IPS DF 6.9 (cell line): ENCODE measurements at regions not wholly inside any gene's neighbourhood (a gene's known extent, or its start where the extent isn't known, plus 50 kb on each side); places are given as distances from the start of the nearest gene placed in this dataset.

Source experiments
- DNase-seq: peaks from one replicate; pipeline ENCODE4 v3.0.0-alpha.2; 2013; ENCODE audit warnings: low read depth, low spot score
- H3K27ac ChIP-seq: one replicate; pipeline ENCODE4 v1.5.1; 2013; ENCODE audit warnings: low read length, control low read depth
- H3K27me3 ChIP-seq: 2 replicates; pipeline ENCODE4 v1.6.1; 2013; ENCODE audit warnings: mild to moderate bottlenecking, low read length; ENCODE audit not compliant: control insufficient read depth, insufficient read depth
- H3K36me3 ChIP-seq: 2 replicates; pipeline ENCODE4 v1.6.1; 2013; ENCODE audit warnings: low read length; ENCODE audit not compliant: control insufficient read depth, insufficient read depth
- H3K4me1 ChIP-seq: 2 replicates; pipeline ENCODE4 v1.6.1; 2013; ENCODE audit warnings: low read length; ENCODE audit not compliant: control insufficient read depth, insufficient read depth
- H3K4me3 ChIP-seq: 2 replicates; pipeline ENCODE4 v1.5.1; 2013; ENCODE audit warnings: mild to moderate bottlenecking, low read length
- H3K9me3 ChIP-seq: 2 replicates; pipeline ENCODE4 v1.6.1; 2013; ENCODE audit warnings: low read length, inconsistent platforms; ENCODE audit not compliant: control insufficient read depth, insufficient read depth
- WGBS: extraction: QIAGEN DNeasy Blood & Tissue Kit; methylation state at CpG from one replicate; pipeline ENCODE4 v1.1.7; 2013; ENCODE audit warnings: mixed read lengths, missing lambda C conversion rate; ENCODE audit not compliant: insufficient read length, insufficient coverage; 5-methylcytosine and 5-hydroxymethylcytosine counted together

DNA sequence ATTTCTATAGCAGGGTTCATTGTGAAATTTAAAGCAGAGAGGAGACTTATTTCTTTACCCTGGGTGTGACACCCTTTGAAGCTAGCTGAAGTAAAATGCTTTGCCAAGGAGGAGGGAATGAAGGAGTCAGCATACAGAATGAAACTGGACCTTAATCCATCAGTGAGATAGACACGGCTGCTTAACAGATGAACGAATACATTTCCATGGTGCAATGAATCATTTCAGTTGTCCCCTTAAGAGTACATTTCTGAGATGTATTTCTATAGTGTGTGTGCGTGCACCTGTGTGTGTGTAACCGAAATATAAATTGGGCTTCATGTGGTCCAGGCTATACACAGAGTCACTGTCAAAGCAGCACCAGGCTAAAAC lies 73.8 kb upstream of the CD93 start:
- H3K27ac ChIP-seq, result no peak overlapping the region
- H3K4me1 ChIP-seq, result 0 out of 2 replicates have a peak, but pooled peaks cover 3% of the 10 kb centered on the region
- no peaks in the 10 kb centered on the region for H3K36me3 ChIP-seq
- H3K9me3 ChIP-seq, result no peaks in the 10 kb centered on the region
- WGBS, result no CpG with 5 or more reads among the region's 4 CpGs
- H3K27me3 ChIP-seq, result no peaks in the 10 kb centered on the region
- H3K4me3 ChIP-seq, result no peak overlapping the region
- DNase-seq, result no peak

DNA sequence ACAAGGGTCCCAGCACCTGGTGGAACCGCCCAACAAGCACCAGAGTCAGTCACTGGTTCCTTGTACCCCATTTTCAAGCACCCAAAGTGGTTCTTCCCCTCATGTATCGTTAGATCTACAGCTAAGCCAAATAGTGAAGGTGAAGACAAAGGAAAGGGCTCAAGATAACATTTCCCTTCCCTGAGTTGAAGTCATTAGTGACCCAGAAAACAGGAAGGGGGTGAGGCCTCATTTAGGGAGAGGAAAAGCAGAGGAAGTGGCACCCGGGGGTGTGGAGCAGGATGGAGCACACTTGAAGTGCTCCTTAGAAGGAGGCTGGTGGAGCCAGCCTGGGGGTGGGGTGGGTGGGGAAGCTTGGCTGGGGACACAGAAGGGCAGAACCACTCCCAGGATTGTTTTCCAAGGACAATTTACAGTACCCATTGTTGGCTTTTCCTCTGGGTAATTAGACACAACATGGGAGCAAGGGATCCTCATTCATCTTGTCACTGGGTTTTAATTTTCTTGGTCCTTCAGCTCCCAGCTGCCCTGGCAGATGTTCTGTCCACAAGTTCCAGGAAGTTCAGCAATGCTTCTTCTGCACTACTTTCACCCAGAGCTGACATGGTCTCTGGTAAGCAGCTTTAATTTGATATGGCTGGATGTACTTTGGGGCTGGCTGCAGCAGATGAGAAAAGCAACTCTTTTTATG lies 73.3 kb upstream of the CD93 start:
- no peak overlapping the region for H3K27ac ChIP-seq

DNA sequence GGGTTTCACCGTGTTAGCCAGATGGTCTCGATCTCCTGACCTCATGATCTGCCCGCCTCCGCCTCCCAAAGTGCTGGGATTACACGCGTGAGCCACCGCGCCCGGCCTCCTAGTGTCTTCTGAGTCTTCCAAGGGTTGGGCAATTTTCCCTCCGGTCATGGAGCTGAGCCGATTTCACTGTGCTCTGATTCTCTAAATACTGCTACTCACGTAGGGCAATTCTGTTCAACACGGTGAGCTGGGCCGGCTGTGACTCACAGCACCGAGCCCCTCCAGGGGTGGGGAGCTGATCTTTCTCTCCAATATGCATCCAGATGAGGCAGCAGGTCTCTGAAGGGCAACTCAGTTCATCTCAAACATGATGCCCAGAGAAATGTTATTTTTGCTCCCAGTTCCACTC lies 71.6 kb upstream of the CD93 start:
- H3K36me3 ChIP-seq, result no peaks in the 10 kb centered on the region
- WGBS, result no CpG with 5 or more reads among the region's 15 CpGs
- H3K9me3 ChIP-seq, result no peaks in the 10 kb centered on the region
- H3K4me3 ChIP-seq, result no peak overlapping the region
- H3K4me1 ChIP-seq, result 0 out of 2 replicates have a peak, but pooled peaks cover 3% of the 10 kb centered on the region
- no peak overlapping the region for H3K27ac ChIP-seq
- no peak for DNase-seq
- no peaks in the 10 kb centered on the region for H3K27me3 ChIP-seq

More for the DNA sequence above, 73.3 kb upstream of the CD93 start:
- H3K36me3 ChIP-seq, result no peaks in the 10 kb centered on the region
- no peak overlapping the region for H3K4me3 ChIP-seq
- no peak for DNase-seq
- H3K27me3 ChIP-seq, result no peaks in the 10 kb centered on the region
- H3K4me1 ChIP-seq, result 0 out of 2 replicates have a peak, but pooled peaks cover 3% of the 10 kb centered on the region
- no peaks in the 10 kb centered on the region for H3K9me3 ChIP-seq
- no CpG with 5 or more reads among the region's 3 CpGs for WGBS

DNA sequence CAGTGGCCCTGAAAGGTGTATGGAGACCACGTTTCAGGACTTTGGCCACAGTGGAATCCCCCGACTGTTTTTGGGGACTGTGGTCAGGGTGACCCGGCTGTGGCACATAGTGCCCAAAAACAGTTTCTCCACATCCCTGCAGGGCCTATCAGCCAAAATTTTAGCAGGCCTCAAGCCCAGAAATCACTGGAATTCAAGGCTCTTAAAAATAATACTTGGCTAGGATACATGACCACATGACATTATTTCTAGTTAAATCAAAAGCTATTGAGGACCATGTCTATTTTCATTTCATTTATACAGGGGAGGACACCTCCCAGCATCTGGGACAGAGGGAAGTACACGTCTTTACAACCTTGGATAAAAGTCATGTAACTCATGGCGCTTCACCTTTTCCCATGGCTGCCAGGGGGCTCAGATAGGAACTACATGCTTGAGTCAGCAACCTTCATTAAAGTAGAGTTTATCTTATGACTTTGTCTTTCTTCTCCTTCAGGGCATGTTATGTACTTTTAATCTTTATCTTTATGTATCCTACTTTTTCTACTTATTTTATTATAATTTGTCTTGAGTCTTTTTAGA lies 70.8 kb upstream of the CD93 start:
- 0 out of 2 replicates have a peak, but pooled peaks cover 3% of the 10 kb centered on the region for H3K4me1 ChIP-seq
- H3K9me3 ChIP-seq, result no peaks in the 10 kb centered on the region
- no CpG with 5 or more reads among the region's 5 CpGs for WGBS
- no peak overlapping the region for H3K27ac ChIP-seq
- H3K36me3 ChIP-seq, result no peaks in the 10 kb centered on the region
- no peak for DNase-seq
- H3K27me3 ChIP-seq, result no peaks in the 10 kb centered on the region
- H3K4me3 ChIP-seq, result no peak overlapping the region

DNA sequence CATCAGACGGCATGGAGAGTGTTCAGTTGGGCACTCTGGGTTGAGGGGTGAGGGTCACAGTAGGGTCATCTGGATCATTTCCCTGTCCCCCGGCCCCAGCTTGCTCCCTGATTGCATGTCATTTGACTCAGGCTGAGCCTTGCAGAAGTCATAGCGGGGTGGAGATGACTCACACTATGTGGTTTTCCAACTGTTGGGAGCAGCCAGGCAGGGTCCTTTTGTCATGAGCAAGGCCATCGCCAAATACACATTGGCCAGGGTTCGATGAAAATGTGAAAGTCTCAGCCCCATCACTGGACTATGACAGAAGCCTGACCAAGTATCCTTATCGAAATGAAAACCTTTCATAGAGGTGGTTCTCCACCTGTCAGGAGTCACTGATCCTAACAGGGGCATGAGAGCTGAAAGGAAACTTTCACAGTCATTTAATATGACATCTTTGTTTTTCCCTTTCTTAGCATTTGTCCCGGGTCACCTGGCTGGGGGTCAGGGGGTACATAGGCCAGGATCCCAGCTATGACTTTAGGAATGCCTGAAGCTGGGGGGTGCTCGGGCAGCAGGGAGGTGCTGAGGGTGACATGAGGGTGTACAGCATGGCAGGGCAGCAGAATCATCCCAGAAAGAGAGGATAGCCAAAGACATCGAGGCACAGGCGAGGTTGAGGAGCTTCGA lies 70.2 kb upstream of the CD93 start:
- no peaks in the 10 kb centered on the region for H3K9me3 ChIP-seq
- no peaks in the 10 kb centered on the region for H3K27me3 ChIP-seq
- no CpG with 5 or more reads among the region's 11 CpGs for WGBS
- no peaks in the 10 kb centered on the region for H3K36me3 ChIP-seq
- no peak for DNase-seq
- no peak overlapping the region for H3K4me3 ChIP-seq
- H3K27ac ChIP-seq, result no peak overlapping the region
- peaks cover 4% of the 10 kb centered on the region; the same call in 1 of the 2 replicates for H3K4me1 ChIP-seq

DNA sequence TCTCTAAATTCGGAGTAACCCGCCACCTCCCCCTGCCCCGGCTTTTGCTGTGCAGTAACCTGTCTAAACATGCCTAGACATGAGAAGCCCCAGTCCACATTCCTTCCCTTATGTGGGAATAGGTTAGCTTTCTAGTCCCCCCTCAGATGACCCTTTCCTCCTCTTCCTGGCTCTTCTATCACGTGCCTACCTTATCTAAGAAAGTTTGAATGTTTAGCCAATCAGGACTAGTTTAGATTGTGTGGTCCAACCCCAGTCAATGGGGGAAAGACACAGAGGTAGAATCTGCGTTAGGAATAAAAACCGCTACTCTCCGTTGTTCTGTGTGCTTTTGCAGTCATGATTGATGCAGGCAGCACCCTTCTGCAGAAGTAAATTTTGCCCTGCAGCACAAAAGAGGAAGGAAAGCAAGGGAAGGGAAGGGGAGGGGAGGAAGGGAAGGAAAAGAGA lies 69.0 kb upstream of the CD93 start:
- no peaks in the 10 kb centered on the region for H3K27me3 ChIP-seq
- H3K4me3 ChIP-seq, result no peak overlapping the region
- no peaks in the 10 kb centered on the region for H3K36me3 ChIP-seq
- no peak overlapping the region for H3K27ac ChIP-seq
- peaks cover 1% of the 10 kb centered on the region; the same call in 1 of the 2 replicates for H3K4me1 ChIP-seq
- DNase-seq, result no peak
- no peaks in the 10 kb centered on the region for H3K9me3 ChIP-seq
- WGBS, result no CpG with 5 or more reads among the region's 7 CpGs

DNA sequence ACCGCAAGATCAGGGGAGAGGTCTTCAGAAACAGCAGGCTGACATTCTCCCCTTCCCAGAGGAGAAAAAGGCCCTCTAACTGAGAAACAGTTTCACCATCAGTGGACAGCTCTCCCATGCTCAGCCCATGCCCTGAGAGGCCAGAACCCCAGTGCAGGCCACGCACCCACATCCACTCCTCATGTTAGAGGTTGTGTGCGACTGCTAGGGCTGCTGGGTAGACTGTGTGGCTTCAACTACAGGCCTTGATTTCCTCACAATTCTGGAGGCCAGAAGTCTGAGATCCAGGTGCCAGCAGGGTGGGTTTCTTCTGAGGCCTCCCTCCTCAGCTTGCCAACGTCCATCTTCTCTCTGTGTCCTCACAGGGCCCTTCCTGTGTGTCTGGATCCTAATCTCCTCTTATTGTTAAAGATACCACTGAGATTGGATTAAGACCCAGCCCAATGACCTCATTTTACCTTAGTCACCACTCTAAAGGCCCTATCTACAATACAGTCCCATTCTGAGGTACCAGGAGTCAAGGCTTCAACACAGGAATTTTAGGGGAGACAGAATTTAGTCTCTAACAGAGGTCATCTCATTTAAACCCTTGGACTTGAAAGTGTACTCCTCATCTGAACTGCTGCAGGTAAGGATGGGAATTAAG lies 67.7 kb upstream of the CD93 start:
- peaks cover 1% of the 10 kb centered on the region; the same call in 1 of the 2 replicates for H3K4me1 ChIP-seq
- no peaks in the 10 kb centered on the region for H3K27me3 ChIP-seq
- no peak for DNase-seq
- no peaks in the 10 kb centered on the region for H3K9me3 ChIP-seq
- WGBS, result no CpG with 5 or more reads among the region's 4 CpGs
- H3K4me3 ChIP-seq, result no peak overlapping the region
- no peaks in the 10 kb centered on the region for H3K36me3 ChIP-seq
- no peak overlapping the region for H3K27ac ChIP-seq

DNA sequence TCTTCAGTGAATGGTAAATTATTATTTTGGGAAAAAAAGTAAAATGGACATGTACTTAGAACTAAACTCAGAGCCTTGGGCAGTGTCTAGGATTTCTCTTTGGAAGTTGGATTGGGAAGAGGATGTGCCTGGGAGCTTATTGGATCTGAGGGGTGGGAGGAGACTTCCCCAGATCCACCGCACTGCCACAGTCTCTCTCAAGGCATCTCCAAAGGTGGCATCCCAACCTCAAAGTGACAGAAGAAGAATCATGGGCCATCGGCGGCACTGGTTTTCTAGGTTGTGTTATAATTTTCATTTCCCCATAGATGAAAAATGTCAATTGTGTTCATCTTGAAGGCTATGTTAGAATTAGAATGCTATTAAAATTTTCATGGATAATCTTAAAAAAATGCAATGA lies 66.8 kb upstream of the CD93 start:
- no peak for DNase-seq
- no peak overlapping the region for H3K27ac ChIP-seq
- H3K4me1 ChIP-seq, result peaks cover 1% of the 10 kb centered on the region; the same call in 1 of the 2 replicates
- no peaks in the 10 kb centered on the region for H3K9me3 ChIP-seq
- WGBS, result no CpG with 5 or more reads among the region's 3 CpGs
- no peaks in the 10 kb centered on the region for H3K36me3 ChIP-seq
- H3K4me3 ChIP-seq, result no peak overlapping the region
- no peaks in the 10 kb centered on the region for H3K27me3 ChIP-seq

DNA sequence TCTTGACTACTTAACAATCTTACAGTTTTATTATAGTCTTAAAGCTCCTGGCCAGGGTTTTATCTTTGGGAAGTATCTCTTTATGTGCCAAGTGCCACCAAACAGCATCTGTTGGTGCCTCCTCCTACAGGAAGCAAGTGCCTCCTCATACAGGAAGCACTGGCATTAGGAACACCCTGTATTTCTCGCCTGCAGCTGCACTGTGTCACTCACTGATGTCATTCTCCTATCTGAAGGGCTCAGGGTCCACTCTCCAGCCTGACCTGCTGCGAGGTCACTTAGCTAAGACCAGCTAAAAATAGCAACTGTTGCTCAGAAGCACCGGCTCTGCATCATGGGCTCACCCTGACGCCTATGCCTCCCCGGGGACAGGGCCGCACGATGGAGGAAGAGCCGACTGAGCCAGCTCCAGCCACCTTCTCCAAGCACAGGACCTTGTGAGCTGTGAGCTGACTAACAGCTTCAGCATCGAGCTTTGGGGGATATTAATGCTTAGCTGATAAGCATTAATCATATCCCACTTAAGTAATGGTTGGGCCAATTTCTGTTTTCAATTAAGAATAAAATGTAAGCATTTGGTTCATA lies 66.3 kb upstream of the CD93 start:
- no peaks in the 10 kb centered on the region for H3K9me3 ChIP-seq
- H3K4me3 ChIP-seq, result no peak overlapping the region
- DNase-seq, result no peak
- H3K36me3 ChIP-seq, result no peaks in the 10 kb centered on the region
- H3K27me3 ChIP-seq, result no peaks in the 10 kb centered on the region
- H3K27ac ChIP-seq, result no peak overlapping the region
- no CpG with 5 or more reads among the region's 9 CpGs for WGBS
- H3K4me1 ChIP-seq, result peaks cover 1% of the 10 kb centered on the region; the same call in 1 of the 2 replicates

DNA sequence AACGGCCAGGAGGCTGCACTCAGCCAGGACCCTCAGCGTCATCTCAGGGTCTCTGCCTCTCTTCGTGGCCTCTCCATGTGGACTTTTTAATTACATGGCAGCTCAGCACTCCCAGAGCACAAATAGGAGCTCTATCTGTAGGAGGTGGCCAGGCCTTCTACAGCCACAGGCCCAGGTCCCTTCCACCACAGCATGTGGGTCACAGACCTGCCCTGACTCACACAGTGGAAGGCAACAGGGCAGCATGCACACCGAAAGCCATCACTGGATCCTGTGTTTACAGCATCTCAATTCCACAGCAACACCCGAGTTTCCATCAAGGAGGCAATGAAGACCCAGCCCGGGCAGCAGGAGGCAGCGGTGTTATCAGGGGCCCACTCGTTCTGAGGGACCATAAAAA lies 65.8 kb upstream of the CD93 start:
- no peak for DNase-seq
- H3K9me3 ChIP-seq, result no peaks in the 10 kb centered on the region
- H3K36me3 ChIP-seq, result no peaks in the 10 kb centered on the region
- no peak overlapping the region for H3K4me3 ChIP-seq
- H3K4me1 ChIP-seq, result peaks cover 1% of the 10 kb centered on the region; the same call in 1 of the 2 replicates
- no CpG with 5 or more reads among the region's 8 CpGs for WGBS
- no peak overlapping the region for H3K27ac ChIP-seq
- no peaks in the 10 kb centered on the region for H3K27me3 ChIP-seq
